Right lobe of liver (tissue), 6 donors: ENCODE measurements at regions not wholly inside any gene's neighbourhood (a gene's known extent, or its start where the extent isn't known, plus 50 kb on each side); places are given as distances from the start of the nearest gene placed in this dataset.

Source experiments
- ATAC-seq, 4 donors: fragments of 200-7000 bp; cut with Tn5 transposase; one replicate each; pipeline ENCODE4 v1.9.1; 2020; ENCODE audit warnings: mild to moderate bottlenecking in 4 of 4, moderate library complexity in 4 of 4
- DNase-seq, 3 donors: peaks; one replicate each; pipeline ENCODE4 v3.0.0-alpha.2; 2020
- H3K27ac ChIP-seq, 3 donors: fragments of 200-600 bp; one replicate each; pipeline ENCODE4 v1.8.0; 2022
- H3K27me3 ChIP-seq, 2 donors: fragments of 200-600 bp; one replicate each; pipeline ENCODE4 v1.8.0; 2022
- H3K36me3 ChIP-seq, 4 donors: fragments of 200-600 bp; sonication (generic) in 1 of 4; one replicate each; pipeline versions ENCODE4 v1.5.1 to v1.8.0; 2017 to 2022; ENCODE audit warnings: control low read depth in 1 of 4
- H3K4me1 ChIP-seq, 4 donors: fragments of 200-600 bp; sonication (generic) in 1 of 4; one replicate each; pipeline versions ENCODE4 v1.5.1 to v1.8.0; 2017 to 2022; ENCODE audit warnings: control low read depth in 1 of 4
- H3K4me3 ChIP-seq, 3 donors: fragments of 200-600 bp; one replicate each; pipeline ENCODE4 v1.8.0; 2022
- H3K9me3 ChIP-seq, 4 donors: fragments of 200-600 bp; sonication (generic) in 1 of 4; one replicate each; pipeline versions ENCODE4 v1.5.1 to v1.8.0; 2017 to 2022; ENCODE audit warnings: control low read depth in 1 of 4
- POLR2A ChIP-seq: fragments of 450-650 bp; IDR thresholded peaks from one replicate; pipeline ENCODE4 v1.6.1; 2017; ENCODE audit warnings: antibody characterized with exemption, mild to moderate bottlenecking
- WGBS: methylation state at CpG from one replicate; pipeline ENCODE4 v1.1.6; 2018; ENCODE audit warnings: low coverage, low lambda C conversion rate; ENCODE audit not compliant: insufficient coverage; ENCODE audit errors: missing lambda C conversion rate; 5-methylcytosine and 5-hydroxymethylcytosine counted together
- intact Hi-C, 2 donors: fragments of 100-400 bp; cut with DNase I; formaldehyde crosslinking; loops; one replicate each; pipeline versions ENCODE4 v1.11.2 to v1.14.1; 2022
- TF ChIP-seq, protein P1 (sequence below), 4 donors: fragments of 200-600 bp in 3 of 4; fragments of 450-650 bp in 1 of 4; IDR thresholded peaks; one replicate each; pipeline versions ENCODE4 v1.5.1 to v1.8.0; 2016 to 2022; ENCODE audit warnings: antibody characterized with exemption in 4 of 4, mild to moderate bottlenecking in 2 of 4
- donor health status: DM: no; HTN: yes; CAD: no.
- donor health status: DM: no; HTN: no; CAD: no.
- donor health status: DM: no; HTN: no; CAD: no.
- donor health status: DM: no; HTN: yes; CAD: no.
- donor health status: DM: no; HTN: yes; CAD: no.

DNA sequence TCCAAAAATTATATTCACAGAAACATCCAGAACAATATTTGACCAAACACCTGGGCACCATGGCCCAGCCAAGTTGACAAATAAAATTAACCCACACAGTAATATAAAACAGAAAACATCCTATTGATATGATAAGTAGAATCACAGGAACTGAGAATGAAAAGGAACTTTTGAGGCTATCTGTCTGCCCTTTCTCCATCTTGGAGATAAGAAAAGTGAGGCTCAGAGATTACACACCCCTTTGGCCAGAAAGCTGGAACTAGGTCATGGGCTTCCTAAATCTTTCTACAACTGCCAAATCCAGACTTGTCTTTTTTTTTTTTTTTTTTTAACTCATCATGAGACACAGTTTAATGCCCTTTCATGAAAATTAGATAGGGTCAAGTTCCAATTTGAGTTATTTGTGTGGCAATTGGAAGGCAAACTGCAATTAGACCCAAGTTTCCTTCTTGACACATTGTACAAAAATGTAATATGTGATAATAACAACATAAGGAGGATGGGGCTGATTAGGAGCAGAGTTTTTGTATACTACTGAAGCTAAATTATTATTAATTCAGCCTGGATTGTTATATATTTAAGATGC lies 137.2 kb downstream of the RPL22L1 start:
- no peak overlapping the region for H3K4me3 ChIP-seq
- no peaks in the 10 kb centered on the region for H3K27me3 ChIP-seq
- TF ChIP-seq, protein P1, sequence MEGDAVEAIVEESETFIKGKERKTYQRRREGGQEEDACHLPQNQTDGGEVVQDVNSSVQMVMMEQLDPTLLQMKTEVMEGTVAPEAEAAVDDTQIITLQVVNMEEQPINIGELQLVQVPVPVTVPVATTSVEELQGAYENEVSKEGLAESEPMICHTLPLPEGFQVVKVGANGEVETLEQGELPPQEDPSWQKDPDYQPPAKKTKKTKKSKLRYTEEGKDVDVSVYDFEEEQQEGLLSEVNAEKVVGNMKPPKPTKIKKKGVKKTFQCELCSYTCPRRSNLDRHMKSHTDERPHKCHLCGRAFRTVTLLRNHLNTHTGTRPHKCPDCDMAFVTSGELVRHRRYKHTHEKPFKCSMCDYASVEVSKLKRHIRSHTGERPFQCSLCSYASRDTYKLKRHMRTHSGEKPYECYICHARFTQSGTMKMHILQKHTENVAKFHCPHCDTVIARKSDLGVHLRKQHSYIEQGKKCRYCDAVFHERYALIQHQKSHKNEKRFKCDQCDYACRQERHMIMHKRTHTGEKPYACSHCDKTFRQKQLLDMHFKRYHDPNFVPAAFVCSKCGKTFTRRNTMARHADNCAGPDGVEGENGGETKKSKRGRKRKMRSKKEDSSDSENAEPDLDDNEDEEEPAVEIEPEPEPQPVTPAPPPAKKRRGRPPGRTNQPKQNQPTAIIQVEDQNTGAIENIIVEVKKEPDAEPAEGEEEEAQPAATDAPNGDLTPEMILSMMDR (IDR thresholded peaks at IDR 0.05) = no peak
- TF ChIP-seq POLR2A = no peak
- no peaks in the 10 kb centered on the region for H3K4me1 ChIP-seq
- no peak overlapping the region for H3K27ac ChIP-seq
- no peaks in the 10 kb centered on the region for H3K9me3 ChIP-seq
- intact Hi-C loops = no loop called here
- ATAC-seq (no peak), DNase-seq (no peak)
- no peaks in the 10 kb centered on the region for H3K36me3 ChIP-seq

DNA sequence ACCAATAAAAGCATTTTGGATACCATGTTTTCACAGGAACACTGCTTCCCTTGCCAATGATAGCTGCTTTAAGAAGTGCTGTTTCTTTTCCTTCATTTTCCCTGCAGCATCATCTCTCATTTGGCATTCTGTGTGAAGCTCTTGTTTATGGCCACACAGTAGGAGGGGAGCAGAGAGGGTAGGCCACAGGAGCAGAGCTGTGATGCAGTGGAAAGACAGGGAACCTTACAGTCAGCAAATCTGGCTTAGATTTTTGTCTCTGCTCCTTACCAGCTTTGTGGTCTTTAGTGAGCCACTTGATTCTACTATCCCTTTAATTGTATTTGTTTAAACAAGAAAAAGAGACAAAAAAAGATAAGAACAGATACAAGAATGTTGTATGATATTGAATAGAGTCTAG lies 138.7 kb downstream of the RPL22L1 start:
- intact Hi-C loops = no loop called here
- no peak for ATAC-seq
- no peaks in the 10 kb centered on the region for H3K27me3 ChIP-seq

DNA sequence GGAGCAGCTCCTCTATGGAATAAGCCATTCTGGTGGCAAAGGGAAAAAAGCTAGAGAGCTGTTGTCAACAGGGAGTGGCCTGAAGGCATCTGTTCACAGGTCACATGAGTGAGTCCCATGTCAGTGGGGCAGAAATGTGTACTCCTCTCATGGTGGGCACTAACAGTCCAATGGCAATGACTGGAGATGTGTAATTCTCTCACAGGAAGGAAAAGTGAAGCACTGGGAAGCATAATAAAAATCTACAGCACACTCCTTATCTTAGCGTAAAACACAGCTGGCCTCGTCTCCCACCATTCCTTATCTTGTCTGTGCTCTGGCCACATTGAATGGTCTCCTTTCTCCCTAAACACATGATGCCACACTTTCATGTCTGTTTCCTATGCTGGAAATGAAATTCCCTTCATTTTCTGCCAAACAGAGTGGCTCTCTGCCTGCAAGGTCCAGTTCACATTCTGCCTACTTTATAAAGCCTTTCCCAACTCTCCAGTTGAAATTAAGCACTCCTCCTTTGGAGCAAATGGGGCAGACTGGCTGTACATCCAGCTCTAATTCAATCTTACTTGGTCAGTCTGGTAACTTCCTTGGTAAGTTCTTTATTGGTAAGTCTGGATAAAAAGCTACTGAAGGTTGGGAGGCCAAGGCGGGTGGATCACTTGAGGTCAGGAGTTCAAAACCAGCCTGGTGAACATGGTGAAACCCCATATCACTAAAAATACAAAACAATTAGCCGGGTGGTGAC lies 139.8 kb downstream of the RPL22L1 start:
- Histone ChIP-seq H3K4me3 (no peak overlapping the region), H3K4me1 (peaks cover 0 to 3% (median 0%) of the 10 kb centered on the region in 4 donors), H3K36me3 (no peaks in the 10 kb centered on the region), H3K27me3 (no peaks in the 10 kb centered on the region), H3K9me3 (no peaks in the 10 kb centered on the region), H3K27ac (no peak overlapping the region)
- TF ChIP-seq, protein P1 (IDR thresholded peaks at IDR 0.05) = no peak
- TF ChIP-seq POLR2A = no peak
- intact Hi-C loops = no loop called here
- DNase-seq (no peak), ATAC-seq (no peak)
- 77% methylated on average over 3 of the region's 4 CpGs for WGBS

More for the DNA sequence above, 138.7 kb downstream of the RPL22L1 start:
- no peak overlapping the region for H3K27ac ChIP-seq
- no peak overlapping the region for H3K4me3 ChIP-seq
- H3K9me3 ChIP-seq = no peaks in the 10 kb centered on the region
- H3K4me1 ChIP-seq = no peaks in the 10 kb centered on the region
- no peaks in the 10 kb centered on the region for H3K36me3 ChIP-seq
- no peak for DNase-seq
- no peak for TF ChIP-seq POLR2A
- TF ChIP-seq, protein P1 (IDR thresholded peaks at IDR 0.05) = no peak

DNA sequence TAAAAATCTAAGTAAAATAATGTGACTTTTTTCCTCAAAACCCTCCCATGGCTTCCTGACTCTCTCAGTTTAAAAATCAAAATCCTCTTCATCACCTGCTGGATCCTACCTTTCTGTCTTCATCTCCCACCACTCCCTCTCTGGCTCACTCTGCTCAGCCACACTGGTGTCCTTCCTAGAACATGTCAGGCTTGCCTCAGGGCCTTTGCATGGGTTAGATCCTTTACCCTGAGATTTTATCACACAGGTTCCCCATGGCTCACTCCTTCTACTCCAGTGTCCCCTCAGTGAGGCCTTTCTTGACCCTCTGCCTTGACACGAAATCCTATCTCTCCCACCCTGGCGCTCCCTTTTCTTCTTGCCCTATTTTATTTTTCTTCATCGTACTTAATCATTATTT lies 141.8 kb downstream of the RPL22L1 start:
- Histone ChIP-seq H3K4me1 (peaks cover 0 to 4% (median 0%) of the 10 kb centered on the region in 4 donors), H3K4me3 (no peak overlapping the region), H3K9me3 (no peaks in the 10 kb centered on the region), H3K36me3 (no peaks in the 10 kb centered on the region), H3K27me3 (no peaks in the 10 kb centered on the region), H3K27ac (no peak overlapping the region)
- intact Hi-C loops = no loop called here
- no peak for DNase-seq
- ATAC-seq = no peak
- WGBS = 94% methylated on average over 3 of the region's 3 CpGs
- TF ChIP-seq, protein P1 (IDR thresholded peaks at IDR 0.05) = no peak
- no peak for TF ChIP-seq POLR2A
